ENCODE measurements at regions not wholly inside any gene's neighbourhood (a gene's known extent, or its start where the extent isn't known, plus 50 kb on each side); places are given as distances from the start of the nearest gene placed in this dataset.

DNA sequence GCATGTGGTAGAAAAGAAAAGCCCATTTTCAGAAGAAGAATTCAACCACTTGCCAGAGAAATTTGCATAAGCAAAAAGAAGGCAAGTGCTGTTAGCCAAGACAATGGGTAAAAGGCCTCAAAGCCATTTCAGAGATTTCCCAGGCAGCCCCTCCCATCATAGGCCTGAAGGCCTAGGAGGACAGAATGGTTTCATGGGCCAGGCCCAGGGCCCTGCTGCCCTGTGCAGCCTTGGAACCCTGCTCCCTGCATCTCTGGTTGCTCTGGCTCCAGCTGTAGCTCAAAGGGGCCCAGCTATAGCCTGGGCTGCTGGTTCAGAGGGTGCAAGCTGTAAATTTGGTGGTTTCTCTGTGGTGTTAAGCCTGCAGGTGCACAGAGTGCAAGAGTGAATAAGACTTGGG is 212.8 kb downstream of the EFNB2 start:
- H3K9me2 ChIP-seq (ENCODE audit: insufficient read depth) = no peaks in the 10 kb centered on the region
- H3K4me2 ChIP-seq (ENCODE audit: low read length) = no peak overlapping the region
- peaks cover 0 to 6% of the 10 kb centered on the region in 2 experiments; a peak in 2 of 4 replicates for H3K9me3 ChIP-seq (ENCODE audit: control insufficient read depth in 1 of 2, insufficient read depth in 1 of 2, low read depth in 1 of 2, low read length in 2 of 2)
- ChIA-PET RAD21 (ENCODE audit: low non-redundant PET in 1 of 2, low total read pairs in 2 of 2, uncharacterized antibody in 2 of 2, unreplicated experiment in 2 of 2) (no interaction called here), POLR2A (no interaction called here), CTCF (no interaction called here)
- intact Hi-C loops (cut with micrococcal nuclease) = no loop called here
- H3K27me3 ChIP-seq (ENCODE audit: insufficient read depth, low read length) = no peaks in the 10 kb centered on the region
- no peak overlapping the region for H2AFZ ChIP-seq (ENCODE audit: low read depth, low read length, poor library complexity, severe bottlenecking)
- no peak for DNase-seq (ENCODE audit: low read depth, low spot score)
- H3K36me3 ChIP-seq (ENCODE audit: control insufficient read depth in 1 of 2, insufficient read depth in 2 of 2, low read length in 2 of 2) = no peaks in the 10 kb centered on the region
- no peaks in the 10 kb centered on the region for H4K20me1 ChIP-seq (ENCODE audit: insufficient read depth)
- no peak for ATAC-seq
- TF ChIP-seq CBX3 (IDR thresholded peaks at IDR 0.05; ENCODE audit: low read depth) (peak; percentile 34; the same call in 1 of the 2 replicates), POLR2AphosphoS5 (IDR thresholded peaks at IDR 0.05; ENCODE audit: low read depth, low read length) (no peak)
- no peak overlapping the region for H3K27ac ChIP-seq (ENCODE audit: low read depth, low read length)
- H3K4me1 ChIP-seq (ENCODE audit: control insufficient read depth in 1 of 2, insufficient read depth in 2 of 2, low read length in 2 of 2) = peaks cover 3 to 14% of the 10 kb centered on the region in 2 experiments; a peak in 3 of 4 replicates
- no peak overlapping the region for H3K4me3 ChIP-seq (replicated peaks in 1 of 2; ENCODE audit: low read depth in 1 of 2, low read length in 2 of 2)
- no peak overlapping the region for H3K9ac ChIP-seq (ENCODE audit: low read length)
- no TSS peak for BruUV-seq (replicated peaks)
- no peaks in the 10 kb centered on the region for H3K79me2 ChIP-seq (ENCODE audit: insufficient read depth, low read length)

DNA sequence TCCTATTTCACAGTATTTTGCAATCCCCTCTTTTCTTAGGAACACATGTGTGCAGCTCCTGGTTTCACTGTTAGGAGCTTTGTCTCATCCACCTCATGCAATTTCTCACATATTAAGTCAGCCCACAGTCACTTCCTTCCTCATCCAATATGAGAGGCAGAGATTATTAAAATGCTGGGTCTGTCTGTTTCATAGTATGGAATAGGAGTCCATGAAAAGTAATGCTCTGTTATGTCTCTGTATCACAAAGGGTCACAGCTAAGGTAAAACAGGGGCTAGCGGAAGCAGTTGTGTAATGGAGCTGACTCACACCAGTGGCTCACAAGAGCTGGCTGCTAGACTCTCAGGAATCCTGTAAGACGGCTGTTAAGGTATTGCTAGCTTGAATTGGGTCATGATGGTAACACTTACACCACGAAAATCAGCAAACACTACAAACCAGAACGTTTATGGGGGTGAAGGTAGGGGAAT is 216.5 kb downstream of the EFNB2 start:
- H3K4me2 ChIP-seq (ENCODE audit: low read length) = peak overlapping the region; percentile 61
- no TSS peak for BruUV-seq (replicated peaks)
- no peak for TF ChIP-seq YY1 (IDR thresholded peaks at IDR 0.05; ENCODE audit: extremely low read depth, insufficient replicate concordance, low read depth, low read length)
- peak; percentile 97 for TF ChIP-seq CEBPB (IDR thresholded peaks at IDR 0.05; ENCODE audit: low read depth)
- no peak; the same call in 1 of the 2 replicates for TF ChIP-seq RAD21 (IDR thresholded peaks at IDR 0.05; ENCODE audit: low read depth)
- TF ChIP-seq ZNF274 (IDR thresholded peaks at IDR 0.05; ENCODE audit: low read depth, low read length) = no peak
- TF ChIP-seq, protein P1, sequence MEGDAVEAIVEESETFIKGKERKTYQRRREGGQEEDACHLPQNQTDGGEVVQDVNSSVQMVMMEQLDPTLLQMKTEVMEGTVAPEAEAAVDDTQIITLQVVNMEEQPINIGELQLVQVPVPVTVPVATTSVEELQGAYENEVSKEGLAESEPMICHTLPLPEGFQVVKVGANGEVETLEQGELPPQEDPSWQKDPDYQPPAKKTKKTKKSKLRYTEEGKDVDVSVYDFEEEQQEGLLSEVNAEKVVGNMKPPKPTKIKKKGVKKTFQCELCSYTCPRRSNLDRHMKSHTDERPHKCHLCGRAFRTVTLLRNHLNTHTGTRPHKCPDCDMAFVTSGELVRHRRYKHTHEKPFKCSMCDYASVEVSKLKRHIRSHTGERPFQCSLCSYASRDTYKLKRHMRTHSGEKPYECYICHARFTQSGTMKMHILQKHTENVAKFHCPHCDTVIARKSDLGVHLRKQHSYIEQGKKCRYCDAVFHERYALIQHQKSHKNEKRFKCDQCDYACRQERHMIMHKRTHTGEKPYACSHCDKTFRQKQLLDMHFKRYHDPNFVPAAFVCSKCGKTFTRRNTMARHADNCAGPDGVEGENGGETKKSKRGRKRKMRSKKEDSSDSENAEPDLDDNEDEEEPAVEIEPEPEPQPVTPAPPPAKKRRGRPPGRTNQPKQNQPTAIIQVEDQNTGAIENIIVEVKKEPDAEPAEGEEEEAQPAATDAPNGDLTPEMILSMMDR (IDR thresholded peaks at IDR 0.05 in 2 of 3, conservative IDR thresholded peaks at IDR 0.05 in 1 of 3; ENCODE audit: borderline replicate concordance in 1 of 3, insufficient read depth in 1 of 3, low read depth in 2 of 3, low read length in 2 of 3) = no peak
- no peak; the same call in 1 of the 2 replicates for TF ChIP-seq SIN3A (IDR thresholded peaks at IDR 0.05; ENCODE audit: low read depth)
- no peak for TF ChIP-seq EZH2 (IDR thresholded peaks at IDR 0.05)
- TF ChIP-seq, protein P2, sequence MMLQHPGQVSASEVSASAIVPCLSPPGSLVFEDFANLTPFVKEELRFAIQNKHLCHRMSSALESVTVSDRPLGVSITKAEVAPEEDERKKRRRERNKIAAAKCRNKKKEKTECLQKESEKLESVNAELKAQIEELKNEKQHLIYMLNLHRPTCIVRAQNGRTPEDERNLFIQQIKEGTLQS (IDR thresholded peaks at IDR 0.05) = peak; percentile 32; the same call in 1 of the 2 replicates
- TF ChIP-seq, protein P3, sequence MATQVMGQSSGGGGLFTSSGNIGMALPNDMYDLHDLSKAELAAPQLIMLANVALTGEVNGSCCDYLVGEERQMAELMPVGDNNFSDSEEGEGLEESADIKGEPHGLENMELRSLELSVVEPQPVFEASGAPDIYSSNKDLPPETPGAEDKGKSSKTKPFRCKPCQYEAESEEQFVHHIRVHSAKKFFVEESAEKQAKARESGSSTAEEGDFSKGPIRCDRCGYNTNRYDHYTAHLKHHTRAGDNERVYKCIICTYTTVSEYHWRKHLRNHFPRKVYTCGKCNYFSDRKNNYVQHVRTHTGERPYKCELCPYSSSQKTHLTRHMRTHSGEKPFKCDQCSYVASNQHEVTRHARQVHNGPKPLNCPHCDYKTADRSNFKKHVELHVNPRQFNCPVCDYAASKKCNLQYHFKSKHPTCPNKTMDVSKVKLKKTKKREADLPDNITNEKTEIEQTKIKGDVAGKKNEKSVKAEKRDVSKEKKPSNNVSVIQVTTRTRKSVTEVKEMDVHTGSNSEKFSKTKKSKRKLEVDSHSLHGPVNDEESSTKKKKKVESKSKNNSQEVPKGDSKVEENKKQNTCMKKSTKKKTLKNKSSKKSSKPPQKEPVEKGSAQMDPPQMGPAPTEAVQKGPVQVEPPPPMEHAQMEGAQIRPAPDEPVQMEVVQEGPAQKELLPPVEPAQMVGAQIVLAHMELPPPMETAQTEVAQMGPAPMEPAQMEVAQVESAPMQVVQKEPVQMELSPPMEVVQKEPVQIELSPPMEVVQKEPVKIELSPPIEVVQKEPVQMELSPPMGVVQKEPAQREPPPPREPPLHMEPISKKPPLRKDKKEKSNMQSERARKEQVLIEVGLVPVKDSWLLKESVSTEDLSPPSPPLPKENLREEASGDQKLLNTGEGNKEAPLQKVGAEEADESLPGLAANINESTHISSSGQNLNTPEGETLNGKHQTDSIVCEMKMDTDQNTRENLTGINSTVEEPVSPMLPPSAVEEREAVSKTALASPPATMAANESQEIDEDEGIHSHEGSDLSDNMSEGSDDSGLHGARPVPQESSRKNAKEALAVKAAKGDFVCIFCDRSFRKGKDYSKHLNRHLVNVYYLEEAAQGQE (IDR thresholded peaks at IDR 0.05; ENCODE audit: low read depth) = no peak
- TF ChIP-seq SRF (IDR thresholded peaks at IDR 0.05; ENCODE audit: low read depth) = 0 out of 2 replicates have a peak, but pooled peaks have one; percentile 22
- no peak for TF ChIP-seq ZFX (IDR thresholded peaks at IDR 0.05)

More for the DNA sequence above, 216.5 kb downstream of the EFNB2 start:
- DNase-seq (ENCODE audit: low read depth, low spot score) = peak; percentile 62
- peak; percentile 94 for ATAC-seq
- Histone ChIP-seq H3K4me1 (ENCODE audit: control insufficient read depth in 1 of 2, insufficient read depth in 2 of 2, low read length in 2 of 2) (peaks cover 3 to 14% of the 10 kb centered on the region in 2 experiments; a peak in 3 of 4 replicates), H3K79me2 (ENCODE audit: insufficient read depth, low read length) (no peaks in the 10 kb centered on the region), H3K9me3 (ENCODE audit: control insufficient read depth in 1 of 2, insufficient read depth in 1 of 2, low read depth in 1 of 2, low read length in 2 of 2) (peaks cover 0 to 6% of the 10 kb centered on the region in 2 experiments; a peak in 2 of 4 replicates), H3K27ac (ENCODE audit: low read depth, low read length) (no peak overlapping the region), H3K9me2 (ENCODE audit: insufficient read depth) (no peaks in the 10 kb centered on the region), H3K27me3 (ENCODE audit: insufficient read depth, low read length) (no peaks in the 10 kb centered on the region), H3K4me3 (replicated peaks in 1 of 2; ENCODE audit: low read depth in 1 of 2, low read length in 2 of 2) (peak overlapping the region in 1 of 2 experiments; percentile 2; a peak in 2 of 4 replicates), H3K36me3 (ENCODE audit: control insufficient read depth in 1 of 2, insufficient read depth in 2 of 2, low read length in 2 of 2) (no peaks in the 10 kb centered on the region), H2AFZ (ENCODE audit: low read depth, low read length, poor library complexity, severe bottlenecking) (peak overlapping the region; percentile 87), H3K9ac (ENCODE audit: low read length) (no peak overlapping the region), H4K20me1 (ENCODE audit: insufficient read depth) (no peaks in the 10 kb centered on the region)
- CTCF ChIA-PET = no interaction called here
- RAD21 ChIA-PET (ENCODE audit: low non-redundant PET in 1 of 2, low total read pairs in 2 of 2, uncharacterized antibody in 2 of 2, unreplicated experiment in 2 of 2) = interaction anchor here in 1 of 2 experiments (0.9 kb wide), 1 partner anchor 30 kb away, joined by 3 read pairs; no protein-coding TSS in a partner anchor
- intact Hi-C loops (cut with micrococcal nuclease) = no loop called here
- POLR2A ChIA-PET = no interaction called here

Data from HCT116 (cell line).